ENCODE measurements at regions not wholly inside any gene's neighbourhood (a gene's known extent, or its start where the extent isn't known, plus 50 kb on each side); places are given as distances from the start of the nearest gene placed in this dataset.

GRCh38 chr17:53278466-53278865 lies 544.3 kb upstream of the KIF2B start:
- H3K36me3 ChIP-seq (ENCODE audit: insufficient read depth, low read length), result no peaks in the 10 kb centered on the region
- no peaks in the 10 kb centered on the region for H4K20me1 ChIP-seq (ENCODE audit: insufficient read depth, low read length)
- Mint-ChIP-seq H3K9me3 (ENCODE audit: unreplicated experiment) (no peaks in the 10 kb centered on the region), H3K27me3 (ENCODE audit: low read depth, unreplicated experiment) (no peaks in the 10 kb centered on the region), H3K4me1 (ENCODE audit: low read depth, unreplicated experiment) (no peaks in the 10 kb centered on the region), H3K4me3 (ENCODE audit: unreplicated experiment) (no peak overlapping the region), H3K36me3 (ENCODE audit: low read depth, unreplicated experiment) (no peaks in the 10 kb centered on the region), H3K27ac (ENCODE audit: unreplicated experiment) (no peak overlapping the region)
- TF ChIP-seq CTCF (IDR thresholded peaks at IDR 0.05; ENCODE audit: insufficient read depth, low read depth, low read length) (no peak), EZH2 (IDR thresholded peaks at IDR 0.05; ENCODE audit: insufficient read depth, low read length) (no peak)
- DNase-seq (ENCODE audit: low read depth), result no peak
- no peak overlapping the region for H3K4me2 ChIP-seq (ENCODE audit: low read length)
- no peak overlapping the region for H3K4me3 ChIP-seq (ENCODE audit: insufficient read depth, low read depth, low read length)
- H3K4me1 ChIP-seq (ENCODE audit: insufficient read depth, low read length), result no peaks in the 10 kb centered on the region
- no peak overlapping the region for H3K9ac ChIP-seq (ENCODE audit: low read length)
- no peak overlapping the region for H3K27ac ChIP-seq (ENCODE audit: low read depth, low read length)
- H2AFZ ChIP-seq (ENCODE audit: low read depth, low read length), result no peak overlapping the region
- no peaks in the 10 kb centered on the region for H3K9me3 ChIP-seq (ENCODE audit: insufficient read depth, low read depth, low read length)
- H3K27me3 ChIP-seq (ENCODE audit: insufficient read depth, low read length), result no peaks in the 10 kb centered on the region
- no peaks in the 10 kb centered on the region for H3K79me2 ChIP-seq (ENCODE audit: insufficient read depth, low read length)
- no peak for FAIRE-seq

GRCh38 chr17:53273126-53273525 lies 549.6 kb upstream of the KIF2B start:
- Mint-ChIP-seq H3K9me3 (ENCODE audit: unreplicated experiment) (no peaks in the 10 kb centered on the region), H3K27ac (ENCODE audit: unreplicated experiment) (no peak overlapping the region), H3K4me1 (ENCODE audit: low read depth, unreplicated experiment) (no peaks in the 10 kb centered on the region), H3K36me3 (ENCODE audit: low read depth, unreplicated experiment) (no peaks in the 10 kb centered on the region), H3K27me3 (ENCODE audit: low read depth, unreplicated experiment) (no peaks in the 10 kb centered on the region), H3K4me3 (ENCODE audit: unreplicated experiment) (no peak overlapping the region)
- TF ChIP-seq EZH2 (IDR thresholded peaks at IDR 0.05; ENCODE audit: insufficient read depth, low read length), result no peak
- no peak for TF ChIP-seq CTCF (IDR thresholded peaks at IDR 0.05; ENCODE audit: insufficient read depth, low read depth, low read length)
- Histone ChIP-seq H3K4me2 (ENCODE audit: low read length) (no peak overlapping the region), H3K4me3 (ENCODE audit: insufficient read depth, low read depth, low read length) (no peak overlapping the region), H3K9ac (ENCODE audit: low read length) (no peak overlapping the region), H3K36me3 (ENCODE audit: insufficient read depth, low read length) (no peaks in the 10 kb centered on the region), H3K4me1 (ENCODE audit: insufficient read depth, low read length) (no peaks in the 10 kb centered on the region), H3K27ac (ENCODE audit: low read depth, low read length) (no peak overlapping the region), H3K27me3 (ENCODE audit: insufficient read depth, low read length) (no peaks in the 10 kb centered on the region), H4K20me1 (ENCODE audit: insufficient read depth, low read length) (no peaks in the 10 kb centered on the region), H2AFZ (ENCODE audit: low read depth, low read length) (no peak overlapping the region), H3K79me2 (ENCODE audit: insufficient read depth, low read length) (no peaks in the 10 kb centered on the region), H3K9me3 (ENCODE audit: insufficient read depth, low read depth, low read length) (no peaks in the 10 kb centered on the region)
- no peak for DNase-seq (ENCODE audit: low read depth)
- no peak for FAIRE-seq

GRCh38 chr17:53270936-53271335 lies 551.8 kb upstream of the KIF2B start:
- TF ChIP-seq CTCF (IDR thresholded peaks at IDR 0.05; ENCODE audit: insufficient read depth, low read depth, low read length) (no peak), EZH2 (IDR thresholded peaks at IDR 0.05; ENCODE audit: insufficient read depth, low read length) (no peak)
- H3K27me3 ChIP-seq (ENCODE audit: insufficient read depth, low read length), result no peaks in the 10 kb centered on the region
- H3K9me3 ChIP-seq (ENCODE audit: insufficient read depth, low read depth, low read length), result no peaks in the 10 kb centered on the region
- H2AFZ ChIP-seq (ENCODE audit: low read depth, low read length), result no peak overlapping the region
- no peak overlapping the region for H3K4me3 ChIP-seq (ENCODE audit: insufficient read depth, low read depth, low read length)
- no peak overlapping the region for H3K9ac ChIP-seq (ENCODE audit: low read length)
- H3K4me1 Mint-ChIP-seq (ENCODE audit: low read depth, unreplicated experiment), result no peaks in the 10 kb centered on the region
- no peaks in the 10 kb centered on the region for H3K36me3 ChIP-seq (ENCODE audit: insufficient read depth, low read length)
- FAIRE-seq (no peak), DNase-seq (ENCODE audit: low read depth) (no peak)
- H3K9me3 Mint-ChIP-seq (ENCODE audit: unreplicated experiment), result no peaks in the 10 kb centered on the region
- H3K4me1 ChIP-seq (ENCODE audit: insufficient read depth, low read length), result no peaks in the 10 kb centered on the region
- no peaks in the 10 kb centered on the region for H4K20me1 ChIP-seq (ENCODE audit: insufficient read depth, low read length)
- H3K79me2 ChIP-seq (ENCODE audit: insufficient read depth, low read length), result no peaks in the 10 kb centered on the region
- H3K4me3 Mint-ChIP-seq (ENCODE audit: unreplicated experiment), result no peak overlapping the region
- no peaks in the 10 kb centered on the region for H3K36me3 Mint-ChIP-seq (ENCODE audit: low read depth, unreplicated experiment)
- H3K27ac Mint-ChIP-seq (ENCODE audit: unreplicated experiment), result no peak overlapping the region
- no peak overlapping the region for H3K27ac ChIP-seq (ENCODE audit: low read depth, low read length)
- no peak overlapping the region for H3K4me2 ChIP-seq (ENCODE audit: low read length)
- H3K27me3 Mint-ChIP-seq (ENCODE audit: low read depth, unreplicated experiment), result no peaks in the 10 kb centered on the region

Data from astrocyte (in vitro differentiated cells and primary cell).